H1 (cell line): ENCODE measurements at regions not wholly inside any gene's neighbourhood (a gene's known extent, or its start where the extent isn't known, plus 50 kb on each side); places are given as distances from the start of the nearest gene placed in this dataset.

Experiments
- CTCF ChIA-PET: fragments of 300-600 bp; sonication (Branson Sonifier 250); formaldehyde crosslinking; loops from one replicate; lab custom pipeline; 2021; ENCODE audit not compliant: partially characterized antibody; lab: Charles Lee
- POLR2A ChIA-PET: fragments of 300-600 bp; sonication (Branson Sonifier 250); formaldehyde crosslinking; loops from one replicate; lab custom pipeline; 2021; ENCODE audit warnings: inconsistent platforms; ENCODE audit not compliant: partially characterized antibody; lab: Charles Lee
- DNase-seq, 2 experiments: peaks; one replicate each; pipeline versions ENCODE4 v3.0.0 to v3.0.0-alpha.2; 2010 to 2022; ENCODE audit warnings: low spot score in 2 of 2, low read depth in 1 of 2, mixed read lengths in 1 of 2
- FAIRE-seq: peaks from 2 replicates; lab custom pipeline; 2011; peaks lifted over from hg19 to GRCh38; lab: Jason Lieb, UNC
- H2AFZ ChIP-seq: 2 replicates; pipeline ENCODE4 v1.8.1; 2012; ENCODE audit warnings: low read length, inconsistent platforms
- H2AK5ac ChIP-seq: 2 replicates; pipeline ENCODE4 v1.6.1; 2013; ENCODE audit warnings: low read depth, low read length
- H2BK120ac ChIP-seq: replicated peaks from 2 replicates; pipeline ENCODE3; 2013; ENCODE audit warnings: low read depth, low read length, inconsistent platforms
- H2BK12ac ChIP-seq: 2 replicates; pipeline ENCODE4 v1.6.1; 2013; ENCODE audit warnings: low read depth, low read length
- H2BK15ac ChIP-seq: 2 replicates; pipeline ENCODE4 v1.6.1; 2013; ENCODE audit warnings: low read length
- H2BK20ac ChIP-seq: 2 replicates; pipeline ENCODE4 v1.6.1; 2013; ENCODE audit warnings: low read length
- H2BK5ac ChIP-seq: 2 replicates; pipeline ENCODE4 v1.6.1; 2013; ENCODE audit warnings: low read depth, low read length
- H3K14ac ChIP-seq: 2 replicates; pipeline ENCODE4 v1.6.1; 2013; ENCODE audit warnings: inconsistent platforms; ENCODE audit not compliant: insufficient read length
- H3K18ac ChIP-seq: 2 replicates; pipeline ENCODE4 v1.6.1; 2013; ENCODE audit warnings: low read length; ENCODE audit errors: extremely low read depth
- H3K23ac ChIP-seq: 2 replicates; pipeline ENCODE4 v1.6.1; 2013; ENCODE audit warnings: inconsistent platforms; ENCODE audit not compliant: insufficient read length
- H3K23me2 ChIP-seq: 2 replicates; pipeline ENCODE4 v1.6.1; 2013; ENCODE audit warnings: low read depth, low read length
- H3K27ac ChIP-seq: 2 replicates; pipeline ENCODE4 v1.6.1; 2011; ENCODE audit warnings: low read depth, low read length, inconsistent platforms
- H3K27me3 ChIP-seq, 4 experiments: replicated peaks in 1 of 4; 1 replicate in 1 of 4; 2 replicates in 3 of 4; pipeline versions ENCODE4 v1.6.1 to v1.8.1; 2011 to 2013; ENCODE audit warnings: low read length in 3 of 4, mild to moderate bottlenecking in 3 of 4, inconsistent platforms in 2 of 4, mixed read lengths in 2 of 4, moderate library complexity in 1 of 4; ENCODE audit not compliant: control insufficient read depth in 3 of 4, insufficient read depth in 3 of 4; ENCODE audit errors: extremely low read depth in 1 of 4
- H3K36me3 ChIP-seq, 4 experiments: 2 replicates each; pipeline versions ENCODE4 v1.6.1 to v1.8.1; 2011 to 2013; ENCODE audit warnings: mild to moderate bottlenecking in 4 of 4, low read length in 3 of 4, moderate library complexity in 2 of 4, control low read depth in 1 of 4, inconsistent platforms in 1 of 4; ENCODE audit not compliant: insufficient read depth in 4 of 4, control insufficient read depth in 2 of 4
- H3K4ac ChIP-seq: replicated peaks from 2 replicates; pipeline ENCODE3; 2013; ENCODE audit warnings: low read length, low read depth, mixed read lengths, inconsistent platforms; ENCODE audit not compliant: insufficient read length
- H3K4me1 ChIP-seq, 4 experiments: replicated peaks in 1 of 4; 1 replicate in 1 of 4; 2 replicates in 3 of 4; pipeline versions ENCODE4 v1.6.1 to v1.8.1; 2011 to 2013; ENCODE audit warnings: low read length in 3 of 4, inconsistent platforms in 2 of 4, mixed read lengths in 1 of 4; ENCODE audit not compliant: insufficient read depth in 4 of 4, control insufficient read depth in 3 of 4
- H3K4me2 ChIP-seq, 2 experiments: 2 replicates each; pipeline versions ENCODE4 v1.6.1 to v1.8.1; 2011 to 2013; ENCODE audit warnings: low read depth in 2 of 2, low read length in 2 of 2, control low read depth in 1 of 2, inconsistent platforms in 1 of 2, mild to moderate bottlenecking in 1 of 2; ENCODE audit not compliant: insufficient read depth in 1 of 2
- H3K4me3 ChIP-seq, 4 experiments: fragments of 200-600, 300-600 bp in 1 of 4; sonication (generic), shearing (Covaris generic), sonication (Bioruptor Twin) in 1 of 4; 2 replicates each; pipeline versions ENCODE4 v1.5.1 to v1.8.1; 2011 to 2016; ENCODE audit warnings: low read length in 4 of 4, low read depth in 3 of 4, control low read depth in 2 of 4, inconsistent platforms in 2 of 4, mild to moderate bottlenecking in 2 of 4, mixed read lengths in 1 of 4, moderate library complexity in 1 of 4; ENCODE audit not compliant: insufficient read depth in 2 of 4; ENCODE audit errors: extremely low read depth in 1 of 4
- H3K56ac ChIP-seq: replicated peaks from 2 replicates; pipeline ENCODE3; 2013; ENCODE audit warnings: low read depth, mild to moderate bottlenecking, mixed read lengths, low read length, inconsistent platforms; ENCODE audit not compliant: insufficient read length
- H3K79me1 ChIP-seq: 2 replicates; pipeline ENCODE4 v1.6.1; 2013; ENCODE audit warnings: low read depth, low read length, control low read depth
- H3K79me2 ChIP-seq, 2 experiments: 2 replicates each; pipeline versions ENCODE4 v1.6.1 to v1.8.1; 2012 to 2013; ENCODE audit warnings: low read length in 2 of 2, mild to moderate bottlenecking in 2 of 2, inconsistent platforms in 1 of 2; ENCODE audit not compliant: insufficient read depth in 2 of 2, control insufficient read depth in 1 of 2
- H3K9ac ChIP-seq, 4 experiments: replicated peaks in 1 of 4; 1 replicate in 1 of 4; 2 replicates in 3 of 4; pipeline versions ENCODE4 v1.6.1 to v1.8.1; 2011 to 2013; ENCODE audit warnings: low read depth in 3 of 4, low read length in 3 of 4, control low read depth in 2 of 4, mild to moderate bottlenecking in 2 of 4, moderate library complexity in 2 of 4, inconsistent platforms in 1 of 4; ENCODE audit errors: extremely low read depth in 1 of 4
- H3K9me3 ChIP-seq, 2 experiments: 2 replicates each; pipeline versions ENCODE4 v1.6.1 to v1.8.1; 2012 to 2013; ENCODE audit warnings: mild to moderate bottlenecking in 2 of 2, moderate library complexity in 2 of 2, control low read depth in 1 of 2, inconsistent platforms in 1 of 2, low read depth in 1 of 2, low read length in 1 of 2, mixed read lengths in 1 of 2; ENCODE audit not compliant: insufficient read depth in 2 of 2
- H4K20me1 ChIP-seq, 2 experiments: replicated peaks in 1 of 2; 2 replicates each; pipeline versions ENCODE3 to v1.8.1; 2011 to 2013; ENCODE audit warnings: inconsistent platforms in 2 of 2, low read length in 2 of 2, mild to moderate bottlenecking in 1 of 2; ENCODE audit not compliant: insufficient read depth in 2 of 2, control insufficient read depth in 1 of 2
- H4K5ac ChIP-seq: 2 replicates; pipeline ENCODE4 v1.6.1; 2013; ENCODE audit warnings: low read length, low read depth, mixed read lengths, inconsistent platforms; ENCODE audit not compliant: insufficient read length
- H4K8ac ChIP-seq: 2 replicates; pipeline ENCODE4 v1.8.0; 2013; ENCODE audit warnings: mild to moderate bottlenecking, moderate library complexity, low read length, inconsistent platforms; ENCODE audit not compliant: insufficient read depth; ENCODE audit errors: extremely low read depth
- H4K91ac ChIP-seq: replicated peaks from 2 replicates; pipeline ENCODE3; 2013; ENCODE audit warnings: low read length, mixed read lengths, inconsistent platforms; ENCODE audit not compliant: insufficient read length
- BACH1 ChIP-seq: IDR thresholded peaks from 2 replicates; pipeline ENCODE4 v1.6.1; 2012; ENCODE audit warnings: low read length, improper control_type of control experiment
- EP300 ChIP-seq, 2 experiments: IDR thresholded peaks; 1 replicate in 1 of 2; 2 replicates in 1 of 2; pipeline ENCODE4 v1.6.1; 2011 to 2012; ENCODE audit warnings: low read depth in 2 of 2, low read length in 2 of 2, mild to moderate bottlenecking in 2 of 2, borderline replicate concordance in 1 of 2, inconsistent platforms in 1 of 2, moderate library complexity in 1 of 2
- JUN ChIP-seq: IDR thresholded peaks from 2 replicates; pipeline ENCODE4 v1.6.1; 2011; ENCODE audit warnings: low read depth, mild to moderate bottlenecking, improper control_type of control experiment, low read length
- MAFK ChIP-seq: IDR thresholded peaks from 2 replicates; pipeline ENCODE4 v1.6.1; 2012; ENCODE audit warnings: low read depth, mild to moderate bottlenecking, improper control_type of control experiment, low read length
- NANOG ChIP-seq: IDR thresholded peaks from 2 replicates; pipeline ENCODE4 v1.6.1; 2011; ENCODE audit warnings: low read length, low read depth, mild to moderate bottlenecking, inconsistent platforms; ENCODE audit not compliant: insufficient read depth, poor library complexity, severe bottlenecking
- SIX5 ChIP-seq: IDR thresholded peaks from 2 replicates; pipeline ENCODE4 v1.6.1; 2011; ENCODE audit warnings: mild to moderate bottlenecking, low read depth, low read length
- SRF ChIP-seq: IDR thresholded peaks from 2 replicates; pipeline ENCODE4 v1.6.1; 2011; ENCODE audit warnings: mild to moderate bottlenecking, low read depth, low read length, moderate library complexity
- TAF7 ChIP-seq: optimal IDR thresholded peaks from 2 replicates; pipeline ENCODE3; 2011; ENCODE audit warnings: low read depth, mild to moderate bottlenecking, inconsistent platforms, low read length, moderate library complexity, borderline replicate concordance
- YY1 ChIP-seq: IDR thresholded peaks from 2 replicates; pipeline ENCODE4 v1.6.1; 2011; ENCODE audit warnings: low read depth, mild to moderate bottlenecking, low read length
- WGBS, 2 experiments: shearing (Covaris generic) in 1 of 2; methylation state at CpG; one replicate each; pipeline versions ENCODE4 v1.1.6 to v1.1.7; 2013 to 2015; ENCODE audit warnings: low lambda C conversion rate in 2 of 2, mixed read lengths in 2 of 2, inconsistent platforms in 1 of 2, low coverage in 1 of 2, missing lambda C conversion rate in 1 of 2; ENCODE audit not compliant: insufficient replicate concordance in 2 of 2, insufficient coverage in 1 of 2, insufficient read length in 1 of 2; ENCODE audit errors: extremely low coverage in 1 of 2, missing lambda C conversion rate in 1 of 2; 5-methylcytosine and 5-hydroxymethylcytosine counted together

GRCh38 chr10:65306201-65306600, 1619.6 kb upstream of the LRRTM3 start:
- no peak overlapping the region for H2BK15ac ChIP-seq
- no peak overlapping the region for H2BK120ac ChIP-seq
- H3K18ac ChIP-seq, result no peak overlapping the region
- no peaks in the 10 kb centered on the region for H3K27me3 ChIP-seq
- no peak overlapping the region for H2AK5ac ChIP-seq
- no peak for DNase-seq
- no peak overlapping the region for H2BK12ac ChIP-seq
- ChIA-PET CTCF (no interaction called here), POLR2A (no interaction called here)
- H3K4me3 ChIP-seq, result no peak overlapping the region
- no peak overlapping the region for H2AFZ ChIP-seq
- H3K23ac ChIP-seq, result no peak overlapping the region
- H3K4ac ChIP-seq, result no peak overlapping the region
- no peaks in the 10 kb centered on the region for H3K79me2 ChIP-seq
- H2BK5ac ChIP-seq, result no peak overlapping the region
- H3K14ac ChIP-seq, result no peak overlapping the region
- no peaks in the 10 kb centered on the region for H3K23me2 ChIP-seq
- H4K91ac ChIP-seq, result no peak overlapping the region
- no peak overlapping the region for H4K8ac ChIP-seq
- H3K9me3 ChIP-seq, result no peaks in the 10 kb centered on the region
- 92% methylated on average over 2 of the region's 2 CpGs; no CpG with 5 or more reads in 1 of the 2 experiments for WGBS, 2 experiments
- no peaks in the 10 kb centered on the region for H3K79me1 ChIP-seq
- FAIRE-seq, result no peak
- no peak overlapping the region for H3K56ac ChIP-seq
- H4K5ac ChIP-seq, result no peak overlapping the region
- H3K4me1 ChIP-seq, result no peaks in the 10 kb centered on the region
- no peak overlapping the region for H3K9ac ChIP-seq
- TF ChIP-seq SRF (no peak), BACH1 (no peak), NANOG (no peak), YY1 (no peak), MAFK (no peak), EP300 (IDR thresholded peaks at IDR 0.05; ENCODE audit: borderline replicate concordance in 1 of 2, low read depth in 2 of 2, low read length in 2 of 2) (no peak), TAF7 (no peak), JUN (no peak), SIX5 (no peak)
- H3K4me2 ChIP-seq, result no peak overlapping the region
- H2BK20ac ChIP-seq, result no peak overlapping the region
- no peaks in the 10 kb centered on the region for H3K36me3 ChIP-seq
- H3K27ac ChIP-seq, result no peak overlapping the region
- no peaks in the 10 kb centered on the region for H4K20me1 ChIP-seq
